Fibroblast of gingiva (primary cell): ENCODE measurements at regions not wholly inside any gene's neighbourhood (a gene's known extent, or its start where the extent isn't known, plus 50 kb on each side); places are given as distances from the start of the nearest gene placed in this dataset.

Experiments used
- DNase-seq: peaks from one replicate; pipeline ENCODE4 v3.0.0-alpha.2; 2011; ENCODE audit warnings: low read depth

- DNase-seq: no peak
Observed at GRCh38 chr1:81068726-81069125, 732.0 kb upstream of the ADGRL2 start.

DNA sequence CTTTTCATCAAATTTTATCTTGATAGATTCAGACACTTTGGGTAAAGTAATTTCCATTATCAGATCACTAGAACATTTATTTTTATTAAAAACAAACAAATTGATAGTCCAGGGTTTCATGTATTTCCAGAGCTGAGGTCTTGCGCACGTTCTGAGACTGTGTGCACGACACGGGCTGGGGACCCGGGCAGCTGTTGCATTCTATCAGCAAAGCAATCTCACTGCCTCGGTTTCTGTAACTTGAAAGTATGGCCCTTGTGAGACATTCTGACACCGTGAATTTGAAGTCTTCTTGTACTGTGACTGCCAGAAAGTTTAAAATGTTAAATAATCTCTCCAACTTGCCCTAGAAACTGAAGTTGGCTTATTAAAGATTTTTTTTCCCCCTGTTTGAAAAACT lies 746.9 kb upstream of the ADGRL2 start:
- DNase-seq: no peak

DNA sequence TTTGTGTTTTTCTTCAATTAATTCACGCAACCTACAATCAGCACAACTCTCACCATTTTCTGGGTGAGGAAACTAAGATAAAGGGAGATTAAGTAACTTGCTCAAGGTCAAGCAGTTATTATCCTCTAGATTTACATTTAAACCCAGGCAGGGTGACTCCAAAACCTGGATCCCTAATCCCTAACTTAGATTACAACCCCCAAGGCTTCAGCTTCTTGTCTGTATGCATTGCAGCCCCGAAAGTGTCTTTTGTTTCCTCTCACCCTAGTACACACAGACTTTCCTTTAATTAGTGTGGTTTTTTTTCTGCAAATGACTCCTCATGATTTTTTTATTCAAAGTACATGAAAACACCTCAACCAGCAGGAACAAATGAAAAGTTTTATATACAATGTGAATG lies 748.6 kb upstream of the ADGRL2 start:
- no peak for DNase-seq

- no peak for DNase-seq
Observed at GRCh38 chr1:81050390-81050789, 750.3 kb upstream of the ADGRL2 start.

DNA sequence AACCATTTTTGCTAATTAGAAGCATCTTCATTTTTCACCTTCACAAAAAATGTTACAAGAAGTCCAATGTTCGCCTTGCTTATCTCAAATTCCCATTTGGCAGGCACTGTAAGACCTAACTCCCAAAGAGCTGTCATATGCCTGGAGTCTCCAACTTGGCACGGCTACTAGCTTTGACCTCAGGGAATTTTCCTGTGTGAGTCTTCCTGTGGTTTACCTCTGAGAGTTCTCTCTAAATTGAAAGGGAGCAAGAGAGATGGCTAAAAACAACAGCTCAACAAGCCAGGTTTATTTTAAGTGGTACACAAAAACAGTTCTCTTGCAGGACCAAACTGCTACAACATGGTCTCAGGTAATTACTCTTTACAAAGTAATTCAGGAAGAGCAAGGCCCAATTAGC lies 756.0 kb upstream of the ADGRL2 start:
- peak; percentile 14 for DNase-seq

GRCh38 chr1:81042225-81042624 lies 758.5 kb upstream of the ADGRL2 start:
- no peak for DNase-seq

DNA sequence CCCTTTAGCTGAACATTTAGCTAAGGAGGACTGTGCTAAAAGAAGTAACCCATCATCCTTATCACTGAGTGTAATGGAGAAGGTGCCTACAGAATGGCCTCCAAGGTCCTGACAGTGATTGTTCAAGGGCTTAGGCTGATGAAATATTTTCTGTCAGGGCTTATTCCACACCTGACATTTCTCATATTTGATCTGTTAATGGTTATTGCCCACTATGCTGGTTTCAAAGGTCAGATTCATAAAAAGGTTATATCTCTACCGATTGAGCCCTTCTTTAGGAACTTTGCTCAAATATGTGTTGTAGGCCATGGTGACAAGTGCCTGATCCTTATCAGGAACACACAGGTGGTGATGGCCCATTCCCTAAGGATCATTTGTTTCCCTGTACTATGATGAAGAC lies 766.4 kb upstream of the ADGRL2 start:
- DNase-seq: no peak

- DNase-seq: no peak
Observed at GRCh38 chr1:81032973-81033425, 767.7 kb upstream of the ADGRL2 start.

DNA sequence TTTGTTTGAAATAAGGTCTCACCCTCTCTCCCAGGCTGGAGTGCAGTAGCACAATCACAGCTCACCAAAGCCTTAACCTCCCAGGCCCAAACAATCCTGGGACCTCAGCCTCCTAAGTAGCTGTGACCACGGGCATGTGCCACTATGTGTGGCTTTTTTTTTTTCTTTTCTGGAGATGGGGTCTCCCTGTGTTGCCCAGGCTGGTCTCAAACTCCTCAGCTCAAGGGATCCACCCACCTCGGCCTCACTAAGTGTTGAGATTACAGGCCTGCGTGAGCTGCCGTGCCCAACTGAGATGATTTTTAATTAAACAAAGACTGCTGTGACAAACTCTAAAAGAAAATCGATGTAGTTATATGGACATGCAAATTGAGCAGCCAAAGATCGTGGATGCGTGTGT lies 768.4 kb upstream of the ADGRL2 start:
- no peak for DNase-seq

GRCh38 chr1:81030441-81030840 lies 770.3 kb upstream of the ADGRL2 start:
- DNase-seq: no peak

DNA sequence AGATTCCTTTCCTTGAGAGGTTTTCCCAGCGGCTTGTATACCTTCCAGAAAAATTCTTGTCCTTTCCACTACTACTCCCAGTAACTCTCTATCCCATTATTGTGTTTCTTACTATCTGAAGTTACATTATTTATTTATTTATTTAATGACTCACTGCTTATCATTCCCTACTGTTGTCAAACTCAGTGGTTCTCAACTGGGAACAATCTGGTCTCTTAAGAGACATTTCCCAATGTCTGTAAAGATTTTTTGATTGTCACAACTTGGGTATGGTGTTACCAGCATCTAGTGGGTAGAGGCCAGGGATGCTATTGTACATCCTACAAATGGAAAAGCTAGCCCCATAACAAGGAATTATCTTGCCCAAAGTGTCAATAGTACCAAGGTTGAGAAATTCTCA lies 771.5 kb upstream of the ADGRL2 start:
- DNase-seq: peak; percentile 1

GRCh38 chr1:81023187-81023724 lies 777.5 kb upstream of the ADGRL2 start:
- DNase-seq: no peak

DNA sequence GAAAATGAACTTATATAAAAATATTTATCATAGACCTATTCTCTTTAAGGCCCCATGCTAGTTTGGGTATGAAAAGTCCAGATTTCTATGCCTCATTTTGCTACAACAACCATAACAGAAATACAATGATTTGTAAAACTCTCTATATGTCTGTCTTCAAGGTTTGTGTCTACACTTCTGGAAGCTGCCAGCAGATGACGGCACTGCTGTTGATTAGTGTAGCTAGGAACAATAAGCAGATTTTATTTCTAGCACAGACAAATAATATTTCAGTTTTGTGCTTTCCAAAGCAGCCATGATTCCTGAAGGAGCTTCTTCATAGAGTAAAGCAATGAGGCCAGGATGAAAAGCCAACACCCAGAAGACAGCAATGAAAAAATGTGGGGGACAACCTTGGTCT lies 779.6 kb upstream of the ADGRL2 start:
- peak; percentile 13 for DNase-seq

DNA sequence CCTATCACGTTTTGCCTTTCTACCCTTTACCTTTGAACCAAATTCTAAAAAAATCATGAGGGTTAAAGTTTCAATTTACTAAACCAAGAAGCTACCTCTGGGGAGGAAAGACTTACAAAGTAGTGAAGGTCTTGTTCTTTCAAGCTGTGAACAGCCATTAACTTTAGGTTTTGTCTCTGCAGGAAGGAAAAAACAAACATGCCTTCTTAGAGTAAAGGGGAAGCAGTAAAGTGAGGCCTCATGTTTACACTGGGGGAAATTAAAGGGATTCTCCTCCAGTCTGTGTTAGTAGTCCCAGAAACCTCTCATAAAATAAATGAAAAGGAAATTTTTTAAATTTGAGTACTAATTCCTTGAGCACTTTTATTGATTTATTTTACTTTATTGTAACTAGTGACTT lies 780.2 kb upstream of the ADGRL2 start:
- DNase-seq: no peak

DNA sequence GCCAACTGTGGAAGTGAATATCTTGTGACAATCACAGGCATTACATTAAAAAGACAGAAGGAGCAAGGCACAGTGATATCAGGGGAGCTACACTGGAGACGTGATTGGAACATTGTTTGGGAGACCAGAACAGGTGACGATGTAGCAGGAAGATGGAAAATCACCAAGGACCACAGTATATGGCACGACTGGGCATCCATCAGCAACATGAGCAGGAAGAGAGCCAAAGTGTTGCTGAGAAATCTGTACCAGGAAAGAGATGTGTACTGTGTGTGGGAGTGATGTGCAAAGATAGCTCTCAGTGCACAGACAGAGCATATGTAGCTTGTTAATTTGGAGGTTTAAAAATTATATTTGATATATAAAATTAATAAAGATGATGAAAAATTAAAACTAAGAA lies 790.6 kb upstream of the ADGRL2 start:
- no peak for DNase-seq

GRCh38 chr1:81008293-81008692 lies 792.4 kb upstream of the ADGRL2 start:
- no peak for DNase-seq

DNA sequence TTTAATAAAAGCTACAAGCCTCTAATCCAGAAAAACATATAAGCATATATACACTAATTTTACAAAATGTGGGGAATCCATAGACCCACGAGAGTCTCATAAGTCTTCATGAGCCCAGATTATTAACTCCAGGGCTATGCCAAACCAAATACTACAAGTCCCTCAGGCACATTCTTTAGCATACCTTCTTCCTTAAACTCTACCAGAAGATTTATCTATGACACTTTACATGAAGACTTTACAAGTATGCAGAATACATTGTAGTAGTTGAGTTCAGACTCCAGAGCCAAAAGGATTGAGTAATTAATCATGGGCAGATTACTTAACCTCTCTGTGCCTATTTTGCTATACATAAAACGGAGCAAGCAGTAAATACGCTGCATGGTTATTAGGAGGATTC lies 793.7 kb upstream of the ADGRL2 start:
- no peak for DNase-seq

- no peak for DNase-seq
Observed at GRCh38 chr1:81006502-81006901, 794.2 kb upstream of the ADGRL2 start.

DNA sequence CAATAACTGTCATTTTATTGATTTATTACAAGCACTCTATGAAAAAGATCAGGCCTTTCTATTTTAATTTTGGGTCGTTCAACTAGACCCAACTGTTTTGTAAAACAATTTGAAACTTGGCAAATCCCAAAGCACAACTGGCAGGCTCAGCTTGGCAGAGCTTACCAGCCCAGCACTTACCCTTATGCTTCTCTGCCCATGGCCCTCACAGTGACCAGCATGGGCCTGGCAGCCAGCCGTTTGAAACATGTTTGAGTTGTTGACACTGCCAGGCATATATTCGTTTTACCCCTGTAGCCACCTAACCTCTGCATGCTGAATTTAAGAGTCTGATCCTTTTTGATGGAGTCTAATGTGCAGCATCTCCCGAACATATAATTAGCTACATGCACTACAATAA lies 796.7 kb upstream of the ADGRL2 start:
- DNase-seq: no peak

DNA sequence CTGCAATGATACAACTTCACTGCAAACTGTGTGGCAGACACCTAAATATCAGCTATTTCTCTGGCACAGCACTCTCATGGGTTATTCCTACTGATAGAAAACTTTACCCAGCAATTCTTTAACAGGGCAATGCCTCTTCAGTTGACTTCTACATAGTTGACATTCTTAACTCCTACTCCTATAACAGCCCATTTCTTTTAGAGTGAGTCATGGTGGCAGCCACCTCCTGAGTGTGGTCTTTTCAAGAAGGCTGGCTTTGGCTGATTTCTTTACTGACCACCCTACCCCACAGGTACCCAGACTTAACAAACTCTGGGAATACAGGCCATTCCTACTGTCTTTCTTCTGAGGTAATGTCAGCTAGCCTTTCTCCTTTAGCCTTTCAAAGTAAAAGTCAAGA lies 805.8 kb upstream of the ADGRL2 start:
- DNase-seq: no peak

DNA sequence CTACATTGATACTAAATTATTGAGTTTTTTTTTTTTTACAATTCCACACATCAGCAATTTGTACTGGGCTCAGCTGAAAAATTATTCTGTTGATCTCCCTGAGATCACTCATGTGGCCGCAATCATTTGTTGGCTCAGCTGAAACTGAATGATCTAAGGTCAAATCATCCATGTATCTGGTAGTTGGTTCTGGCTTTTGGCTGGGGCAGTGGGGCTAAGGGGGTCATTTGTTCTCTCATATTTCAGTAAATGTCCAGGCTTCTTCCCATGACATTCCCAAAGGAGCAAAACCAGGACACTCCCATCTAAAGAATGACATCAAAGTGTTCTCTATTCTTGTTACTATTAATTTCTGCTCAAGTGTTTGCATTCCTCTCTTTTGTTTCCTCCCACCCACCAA lies 806.7 kb upstream of the ADGRL2 start:
- no peak for DNase-seq

- no peak for DNase-seq
Observed at GRCh38 chr1:80993154-80993980, 807.4 kb upstream of the ADGRL2 start.

- peak; percentile 13 for DNase-seq
Observed at GRCh38 chr1:80989455-80989854, 811.3 kb upstream of the ADGRL2 start.

DNA sequence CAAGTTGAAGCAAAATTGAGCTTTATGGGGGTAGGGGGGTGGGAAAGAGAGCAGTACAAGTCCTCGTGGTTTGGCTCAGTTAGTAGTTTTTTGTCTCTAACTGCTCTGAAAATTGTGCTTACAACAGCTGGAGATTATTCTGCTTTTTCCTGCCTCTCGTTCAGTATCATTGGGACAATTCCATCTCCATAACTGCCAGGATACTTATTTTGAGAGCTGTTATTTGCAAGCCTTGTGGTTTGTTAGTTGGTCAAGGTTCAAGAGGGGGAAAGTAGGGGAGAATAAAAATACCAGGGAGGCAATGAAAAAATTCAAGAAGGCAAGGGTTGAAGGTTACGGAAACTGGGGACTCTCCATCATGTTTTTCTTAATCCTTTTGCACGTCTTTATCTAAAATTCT lies 811.8 kb upstream of the ADGRL2 start:
- DNase-seq: no peak
